Ascending aorta (tissue), 2 donors: ENCODE measurements at regions not wholly inside any gene's neighbourhood (a gene's known extent, or its start where the extent isn't known, plus 50 kb on each side); places are given as distances from the start of the nearest gene placed in this dataset.

Experiments used
- DNase-seq, 2 donors: peaks; one replicate each; pipeline ENCODE4 v3.0.0-alpha.2; 2019; ENCODE audit warnings: low spot score in 2 of 2
- H3K27ac ChIP-seq, 2 donors: fragments of 200-600 bp; sonication (generic); one replicate each; pipeline ENCODE4 v1.5.1; 2016 to 2017; ENCODE audit warnings: mild to moderate bottlenecking in 1 of 2
- H3K27me3 ChIP-seq: fragments of 200-600 bp; sonication (generic); one replicate; pipeline ENCODE4 v1.5.1; 2017
- H3K36me3 ChIP-seq, 2 donors: fragments of 200-600 bp; sonication (generic); one replicate each; pipeline ENCODE4 v1.5.1; 2016
- H3K4me1 ChIP-seq, 2 donors: fragments of 200-600 bp; sonication (generic); one replicate each; pipeline ENCODE4 v1.5.1; 2016 to 2017; ENCODE audit warnings: mild to moderate bottlenecking in 1 of 2
- H3K4me3 ChIP-seq, 2 donors: fragments of 200-600 bp; sonication (generic); one replicate each; pipeline ENCODE4 v1.5.1; 2016 to 2017; ENCODE audit warnings: mild to moderate bottlenecking in 1 of 2
- H3K9me3 ChIP-seq, 2 donors: fragments of 200-600 bp; sonication (generic); one replicate each; pipeline ENCODE4 v1.5.1; 2016
- intact Hi-C: fragments of 100-400 bp; cut with DNase I; formaldehyde crosslinking; loops from one replicate; pipeline ENCODE4 v1.15.1; 2023
- TF ChIP-seq, protein P1 (sequence below), 3 experiments: fragments of 200-600 bp in 2 of 3; fragments of 450-650 bp in 1 of 3; sonication (generic) in 2 of 3; IDR thresholded peaks; one replicate each; pipeline ENCODE4 v1.5.1; 2016 to 2019; ENCODE audit warnings: antibody characterized with exemption in 3 of 3, mild to moderate bottlenecking in 1 of 3, moderate library complexity in 1 of 3

- Histone ChIP-seq H3K9me3 (no peaks in the 10 kb centered on the region), H3K36me3 (no peaks in the 10 kb centered on the region), H3K27me3 (no peaks in the 10 kb centered on the region), H3K4me1 (no peaks in the 10 kb centered on the region), H3K27ac (no peak overlapping the region), H3K4me3 (no peak overlapping the region)
- DNase-seq, result no peak
- TF ChIP-seq, protein P1, sequence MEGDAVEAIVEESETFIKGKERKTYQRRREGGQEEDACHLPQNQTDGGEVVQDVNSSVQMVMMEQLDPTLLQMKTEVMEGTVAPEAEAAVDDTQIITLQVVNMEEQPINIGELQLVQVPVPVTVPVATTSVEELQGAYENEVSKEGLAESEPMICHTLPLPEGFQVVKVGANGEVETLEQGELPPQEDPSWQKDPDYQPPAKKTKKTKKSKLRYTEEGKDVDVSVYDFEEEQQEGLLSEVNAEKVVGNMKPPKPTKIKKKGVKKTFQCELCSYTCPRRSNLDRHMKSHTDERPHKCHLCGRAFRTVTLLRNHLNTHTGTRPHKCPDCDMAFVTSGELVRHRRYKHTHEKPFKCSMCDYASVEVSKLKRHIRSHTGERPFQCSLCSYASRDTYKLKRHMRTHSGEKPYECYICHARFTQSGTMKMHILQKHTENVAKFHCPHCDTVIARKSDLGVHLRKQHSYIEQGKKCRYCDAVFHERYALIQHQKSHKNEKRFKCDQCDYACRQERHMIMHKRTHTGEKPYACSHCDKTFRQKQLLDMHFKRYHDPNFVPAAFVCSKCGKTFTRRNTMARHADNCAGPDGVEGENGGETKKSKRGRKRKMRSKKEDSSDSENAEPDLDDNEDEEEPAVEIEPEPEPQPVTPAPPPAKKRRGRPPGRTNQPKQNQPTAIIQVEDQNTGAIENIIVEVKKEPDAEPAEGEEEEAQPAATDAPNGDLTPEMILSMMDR (IDR thresholded peaks at IDR 0.05), result no peak
- intact Hi-C loops, result no loop called here
Measured at GRCh38 chr16:86209202-86209601, 301.1 kb upstream of the FOXF1 start.

GRCh38 chr16:86210403-86211193 lies 299.7 kb upstream of the FOXF1 start:
- no peak for DNase-seq
- no peaks in the 10 kb centered on the region for H3K27me3 ChIP-seq
- TF ChIP-seq, protein P1 (IDR thresholded peaks at IDR 0.05), result no peak
- no peaks in the 10 kb centered on the region for H3K4me1 ChIP-seq
- H3K4me3 ChIP-seq, result no peak overlapping the region
- intact Hi-C loops, result no loop called here
- no peaks in the 10 kb centered on the region for H3K9me3 ChIP-seq
- no peak overlapping the region for H3K27ac ChIP-seq
- no peaks in the 10 kb centered on the region for H3K36me3 ChIP-seq

DNA sequence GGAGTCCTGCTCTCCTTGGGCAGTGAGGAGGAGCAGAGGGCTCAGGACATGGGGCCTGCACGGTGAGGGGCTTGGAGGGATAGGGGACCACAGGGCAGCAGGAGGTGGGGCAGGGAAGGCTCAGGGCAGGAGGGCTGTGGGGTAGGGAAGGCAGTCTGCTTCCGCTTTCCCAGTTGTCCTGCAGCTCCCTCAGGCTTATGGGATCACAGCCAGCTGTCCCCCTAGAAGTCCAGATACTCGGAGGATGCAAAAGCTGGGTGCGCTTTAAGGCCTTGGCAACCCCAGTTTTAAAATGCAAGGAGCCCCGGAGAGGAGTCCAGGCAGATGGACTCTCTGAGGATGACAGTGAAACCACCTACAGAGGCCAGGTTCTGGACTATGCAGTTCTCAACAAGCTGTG lies 299.1 kb upstream of the FOXF1 start:
- TF ChIP-seq, protein P1 (IDR thresholded peaks at IDR 0.05), result no peak
- Histone ChIP-seq H3K27ac (no peak overlapping the region), H3K4me3 (no peak overlapping the region), H3K36me3 (no peaks in the 10 kb centered on the region), H3K9me3 (no peaks in the 10 kb centered on the region), H3K4me1 (no peaks in the 10 kb centered on the region), H3K27me3 (no peaks in the 10 kb centered on the region)
- intact Hi-C loops, result no loop called here
- DNase-seq, result no peak

DNA sequence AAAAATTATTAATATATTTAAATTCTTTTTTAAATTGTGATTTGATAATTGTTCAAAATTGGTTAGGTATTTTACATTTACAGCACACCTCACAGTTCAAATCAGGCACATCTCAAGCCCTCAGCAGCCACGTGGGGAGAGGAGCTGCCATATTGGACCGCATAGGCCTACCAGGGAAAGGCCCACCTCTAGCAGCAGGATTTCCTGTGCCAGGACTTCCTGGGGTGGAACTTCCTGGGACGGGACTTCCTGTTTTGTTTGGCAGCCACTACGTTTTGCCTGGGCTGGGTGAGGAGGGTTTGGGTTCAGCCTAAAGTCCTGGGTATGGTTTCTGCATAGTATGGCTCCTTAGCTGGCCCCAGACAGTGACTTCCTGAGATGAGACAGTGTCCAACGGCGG lies 298.5 kb upstream of the FOXF1 start:
- intact Hi-C loops, result no loop called here
- Histone ChIP-seq H3K27ac (no peak overlapping the region), H3K36me3 (no peaks in the 10 kb centered on the region), H3K4me3 (no peak overlapping the region), H3K9me3 (no peaks in the 10 kb centered on the region), H3K27me3 (no peaks in the 10 kb centered on the region), H3K4me1 (no peaks in the 10 kb centered on the region)
- TF ChIP-seq, protein P1 (IDR thresholded peaks at IDR 0.05), result no peak
- DNase-seq, result no peak

GRCh38 chr16:86212706-86213436 lies 297.5 kb upstream of the FOXF1 start:
- Histone ChIP-seq H3K4me3 (no peak overlapping the region), H3K4me1 (no peaks in the 10 kb centered on the region), H3K9me3 (no peaks in the 10 kb centered on the region), H3K36me3 (no peaks in the 10 kb centered on the region), H3K27ac (no peak overlapping the region), H3K27me3 (no peaks in the 10 kb centered on the region)
- intact Hi-C loops, result no loop called here
- TF ChIP-seq, protein P1 (IDR thresholded peaks at IDR 0.05), result no peak
- no peak for DNase-seq
